A549 (cell line): ENCODE measurements at regions not wholly inside any gene's neighbourhood (a gene's known extent, or its start where the extent isn't known, plus 50 kb on each side); places are given as distances from the start of the nearest gene placed in this dataset.

Experiments used
- ATAC-seq, 2 experiments: fragments of 200-7000 bp in 1 of 2; fragments of >200 bp in 1 of 2; cut with Nextera tagmentation in 1 of 2; cut with Tn5 transposase in 1 of 2; 3 replicates each; pipeline versions ENCODE4 v1.8.0 to v1.9.1; 2018 to 2020; ENCODE audit warnings: mild to moderate bottlenecking in 1 of 2, moderate library complexity in 1 of 2
- CTCF ChIA-PET: fragments of 300-600 bp; sonication (Branson Sonifier 250); formaldehyde crosslinking; extraction: SDS; loops from one replicate; lab custom pipeline; 2021; ENCODE audit warnings: antibody characterized with exemption, inconsistent platforms; lab: Yijun Ruan, JAX
- POLR2A ChIA-PET: fragments of 350-600 bp; formaldehyde crosslinking; extraction: SDS; loops from one replicate; lab custom pipeline; 2021; ENCODE audit warnings: antibody characterized with exemption, inconsistent platforms; lab: Yijun Ruan, JAX
- DNase-seq, 2 experiments: peaks; one replicate each; pipeline versions ENCODE4 v3.0.0 to v3.0.0-alpha.2; 2011 to 2016; ENCODE audit warnings: low read depth in 1 of 2, low spot score in 1 of 2
- FAIRE-seq: peaks from 2 replicates; lab custom pipeline; 2011; peaks lifted over from hg19 to GRCh38; lab: Jason Lieb, UNC
- H3K27ac ChIP-seq, 2 experiments: fragments of >200 bp; sonication (Bioruptor Twin); formaldehyde crosslinking; 3 replicates each; pipeline ENCODE4 v1.5.1; 2016 to 2017
- H3K4me1 ChIP-seq: fragments of >200 bp; sonication (Bioruptor Twin); formaldehyde crosslinking; 3 replicates; pipeline ENCODE4 v1.6.1; 2016
- H3K4me2 ChIP-seq: fragments of >200 bp; sonication (Bioruptor Twin); formaldehyde crosslinking; 3 replicates; pipeline ENCODE4 v1.6.1; 2016
- H3K4me3 ChIP-seq: fragments of >200 bp; sonication (Bioruptor Twin); formaldehyde crosslinking; 3 replicates; pipeline ENCODE4 v1.5.1; 2016
- H3K9me3 ChIP-seq: fragments of >200 bp; sonication (Bioruptor Twin); formaldehyde crosslinking; 3 replicates; pipeline ENCODE4 v1.6.1; 2016
- CBX8 ChIP-seq: fragments of 200-600 bp; sonication (generic); IDR thresholded peaks from 2 replicates; pipeline ENCODE4 v1.6.1; 2016
- CHD4 ChIP-seq: fragments of 200-600 bp; sonication (generic); IDR thresholded peaks from 2 replicates; pipeline ENCODE4 v1.6.1; 2016; ENCODE audit warnings: antibody characterized with exemption, mild to moderate bottlenecking, borderline replicate concordance
- EHF ChIP-seq: fragments of 250-450 bp; sonication (Bioruptor Pico); IDR thresholded peaks from 2 replicates; pipeline ENCODE4 v1.5.0; 2020; ENCODE audit warnings: mild to moderate bottlenecking
- EHMT2 ChIP-seq: fragments of 200-600 bp; sonication (generic); IDR thresholded peaks from 2 replicates; pipeline ENCODE4 v1.6.1; 2016; ENCODE audit warnings: antibody characterized with exemption, low read depth, mild to moderate bottlenecking, moderate library complexity
- EP300 ChIP-seq, 2 experiments: fragments of >200 bp; sonication (Bioruptor Twin); formaldehyde crosslinking; IDR thresholded peaks; 2 replicates in 1 of 2; 3 replicates in 1 of 2; pipeline ENCODE4 v1.6.1; 2016 to 2017
- FOSB ChIP-seq: fragments of 250-450 bp; sonication (Bioruptor Pico); IDR thresholded peaks from 2 replicates; pipeline ENCODE4 v1.5.0; 2020; ENCODE audit warnings: mild to moderate bottlenecking, moderate library complexity
- FOSL2 ChIP-seq, 2 experiments: fragments of 450-650 bp in 1 of 2; fragments of >200 bp in 1 of 2; sonication (Bioruptor Twin) in 1 of 2; formaldehyde crosslinking; IDR thresholded peaks; 2 replicates each; pipeline versions ENCODE4 v1.5.0 to v1.6.1; 2016 to 2020; ENCODE audit warnings: mild to moderate bottlenecking in 1 of 2, moderate library complexity in 1 of 2
- FOXS1 ChIP-seq: fragments of 250-450 bp; sonication (Bioruptor Pico); IDR thresholded peaks from 2 replicates; pipeline ENCODE4 v1.5.0; 2020; ENCODE audit warnings: mild to moderate bottlenecking, moderate library complexity
- HOXB5 ChIP-seq: fragments of 250-450 bp; sonication (Bioruptor Pico); IDR thresholded peaks from 2 replicates; pipeline ENCODE4 v1.5.0; 2020; ENCODE audit warnings: mild to moderate bottlenecking, moderate library complexity
- JUN ChIP-seq, 2 experiments: fragments of >200 bp; sonication (Bioruptor Twin); formaldehyde crosslinking; IDR thresholded peaks; 2 replicates in 1 of 2; 3 replicates in 1 of 2; pipeline ENCODE4 v1.6.1; 2016 to 2017
- JUNB ChIP-seq: fragments of >200 bp; sonication (Bioruptor Twin); formaldehyde crosslinking; IDR thresholded peaks from 2 replicates; pipeline ENCODE4 v1.6.1; 2016
- NPAS2 ChIP-seq: fragments of 250-450 bp; sonication (Bioruptor Pico); IDR thresholded peaks from 2 replicates; pipeline ENCODE4 v1.8.0; 2022; ENCODE audit warnings: mild to moderate bottlenecking, moderate library complexity, borderline replicate concordance
- RNF2 ChIP-seq: fragments of 200-600 bp; sonication (generic); IDR thresholded peaks from 2 replicates; pipeline ENCODE4 v1.6.1; 2016; ENCODE audit warnings: low read depth, mild to moderate bottlenecking, antibody characterized with exemption, moderate library complexity, borderline replicate concordance
- SMC3 ChIP-seq: fragments of >200 bp; sonication (Bioruptor Twin); formaldehyde crosslinking; IDR thresholded peaks from 3 replicates; pipeline ENCODE4 v1.6.1; 2018; ENCODE audit warnings: inconsistent platforms
- ZC3H11A ChIP-seq: fragments of 450-650 bp; IDR thresholded peaks from 2 replicates; pipeline ENCODE4 v1.6.1; 2014; ENCODE audit warnings: antibody characterized with exemption, mild to moderate bottlenecking
- ZFP36 ChIP-seq: fragments of 450-650 bp; IDR thresholded peaks from 2 replicates; pipeline ENCODE4 v1.6.1; 2014; ENCODE audit warnings: borderline replicate concordance; ENCODE audit not compliant: partially characterized antibody
- ZNF302 ChIP-seq: fragments of 250-450 bp; sonication (Bioruptor Pico); IDR thresholded peaks from 2 replicates; pipeline ENCODE4 v1.9.0; 2021; ENCODE audit warnings: inconsistent platforms, mild to moderate bottlenecking, moderate library complexity
- WGBS: methylation state at CpG from one replicate; pipeline ENCODE4 v1.1.6; 2017; ENCODE audit errors: missing lambda C conversion rate; 5-methylcytosine and 5-hydroxymethylcytosine counted together
- TF ChIP-seq, protein P1 (sequence below): fragments of >200 bp; sonication (Bioruptor Twin); formaldehyde crosslinking; IDR thresholded peaks from 3 replicates; pipeline ENCODE4 v1.5.1; 2016
- TF ChIP-seq, protein P2 (sequence below): fragments of >200 bp; sonication (Bioruptor Twin); formaldehyde crosslinking; IDR thresholded peaks from 2 replicates; pipeline ENCODE4 v1.6.1; 2016
- TF ChIP-seq, protein P3 (sequence below): fragments of >200 bp; sonication (Bioruptor Twin); formaldehyde crosslinking; IDR thresholded peaks from 3 replicates; pipeline ENCODE4 v1.6.1; 2016
- TF ChIP-seq, protein P4 (sequence below): IDR thresholded peaks from 2 replicates; pipeline ENCODE4 v1.6.1; 2012; ENCODE audit warnings: low read depth, borderline replicate concordance
- TF ChIP-seq, protein P5 (sequence below): fragments of 150-350 bp; IDR thresholded peaks from 2 replicates; pipeline ENCODE4 v1.6.1; 2014; ENCODE audit warnings: low read depth, mild to moderate bottlenecking, low read length
- TF ChIP-seq, protein P6 (sequence below): IDR thresholded peaks from 2 replicates; pipeline ENCODE4 v1.6.1; 2012

DNA sequence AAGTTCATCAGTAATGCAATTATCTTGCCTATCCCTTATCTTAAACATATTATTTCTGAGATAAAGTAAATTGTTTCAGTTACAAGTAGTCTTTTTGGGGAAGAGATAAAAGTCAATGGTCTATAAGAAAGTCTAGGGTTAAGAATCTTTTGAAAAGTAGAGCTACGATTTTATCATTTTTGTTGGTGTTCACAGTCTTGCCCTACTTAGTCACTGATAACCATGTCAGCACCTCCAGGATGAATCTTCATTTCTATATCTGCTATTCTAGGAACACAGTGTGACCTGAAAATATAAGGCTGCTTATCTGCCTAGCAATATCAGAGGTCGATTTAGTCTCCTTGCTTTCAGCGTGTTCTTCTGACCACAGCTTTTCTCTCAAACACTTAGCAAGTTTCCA, 1676.5 kb upstream of the PRR20A start (continued):
- TF ChIP-seq, protein P1, sequence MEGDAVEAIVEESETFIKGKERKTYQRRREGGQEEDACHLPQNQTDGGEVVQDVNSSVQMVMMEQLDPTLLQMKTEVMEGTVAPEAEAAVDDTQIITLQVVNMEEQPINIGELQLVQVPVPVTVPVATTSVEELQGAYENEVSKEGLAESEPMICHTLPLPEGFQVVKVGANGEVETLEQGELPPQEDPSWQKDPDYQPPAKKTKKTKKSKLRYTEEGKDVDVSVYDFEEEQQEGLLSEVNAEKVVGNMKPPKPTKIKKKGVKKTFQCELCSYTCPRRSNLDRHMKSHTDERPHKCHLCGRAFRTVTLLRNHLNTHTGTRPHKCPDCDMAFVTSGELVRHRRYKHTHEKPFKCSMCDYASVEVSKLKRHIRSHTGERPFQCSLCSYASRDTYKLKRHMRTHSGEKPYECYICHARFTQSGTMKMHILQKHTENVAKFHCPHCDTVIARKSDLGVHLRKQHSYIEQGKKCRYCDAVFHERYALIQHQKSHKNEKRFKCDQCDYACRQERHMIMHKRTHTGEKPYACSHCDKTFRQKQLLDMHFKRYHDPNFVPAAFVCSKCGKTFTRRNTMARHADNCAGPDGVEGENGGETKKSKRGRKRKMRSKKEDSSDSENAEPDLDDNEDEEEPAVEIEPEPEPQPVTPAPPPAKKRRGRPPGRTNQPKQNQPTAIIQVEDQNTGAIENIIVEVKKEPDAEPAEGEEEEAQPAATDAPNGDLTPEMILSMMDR, result no peak
- TF ChIP-seq FOXS1 (CRISPR knock-in tag), result no peak
- no peak for TF ChIP-seq ZFP36
- TF ChIP-seq FOSL2 (IDR thresholded peaks at IDR 0.05), result no peak
- TF ChIP-seq FOSL2 (CRISPR knock-in tag; IDR thresholded peaks at IDR 0.05), result no peak
- no peak for TF ChIP-seq CHD4
- TF ChIP-seq CBX8, result no peak

DNA sequence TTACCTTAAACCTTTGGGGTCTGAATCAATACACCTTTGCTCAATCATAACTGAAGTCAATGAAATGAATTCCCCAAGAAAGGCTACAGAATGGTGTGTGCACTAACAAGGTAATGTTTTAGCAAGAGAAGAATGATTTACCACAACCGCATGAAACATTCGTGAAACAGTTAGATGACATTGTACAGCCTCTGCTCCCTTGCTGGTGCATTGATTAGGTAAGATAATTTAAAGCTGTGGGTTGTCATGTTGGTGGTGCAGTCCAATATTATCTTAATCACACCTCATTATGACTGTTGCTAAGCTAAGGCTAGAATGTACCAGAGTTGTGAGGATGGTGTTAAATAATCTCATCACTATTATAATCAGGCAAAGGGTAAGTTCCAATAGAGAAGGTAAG, 1673.2 kb upstream of the PRR20A start:
- Histone ChIP-seq H3K4me2 (no peak overlapping the region), H3K4me3 (no peak overlapping the region), H3K9me3 (no peaks in the 10 kb centered on the region), H3K4me1 (no peaks in the 10 kb centered on the region), H3K27ac (no peak overlapping the region)
- ATAC-seq (no peak), FAIRE-seq (no peak), DNase-seq (no peak)
- TF ChIP-seq FOSB (CRISPR knock-in tag) (no peak), JUNB (no peak), ZC3H11A (no peak)
- TF ChIP-seq, protein P2, sequence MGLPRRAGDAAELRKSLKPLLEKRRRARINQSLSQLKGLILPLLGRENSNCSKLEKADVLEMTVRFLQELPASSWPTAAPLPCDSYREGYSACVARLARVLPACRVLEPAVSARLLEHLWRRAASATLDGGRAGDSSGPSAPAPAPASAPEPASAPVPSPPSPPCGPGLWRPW, result no peak
- TF ChIP-seq, protein P3, sequence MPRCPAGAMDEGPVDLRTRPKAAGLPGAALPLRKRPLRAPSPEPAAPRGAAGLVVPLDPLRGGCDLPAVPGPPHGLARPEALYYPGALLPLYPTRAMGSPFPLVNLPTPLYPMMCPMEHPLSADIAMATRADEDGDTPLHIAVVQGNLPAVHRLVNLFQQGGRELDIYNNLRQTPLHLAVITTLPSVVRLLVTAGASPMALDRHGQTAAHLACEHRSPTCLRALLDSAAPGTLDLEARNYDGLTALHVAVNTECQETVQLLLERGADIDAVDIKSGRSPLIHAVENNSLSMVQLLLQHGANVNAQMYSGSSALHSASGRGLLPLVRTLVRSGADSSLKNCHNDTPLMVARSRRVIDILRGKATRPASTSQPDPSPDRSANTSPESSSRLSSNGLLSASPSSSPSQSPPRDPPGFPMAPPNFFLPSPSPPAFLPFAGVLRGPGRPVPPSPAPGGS, result no peak
- CTCF ChIA-PET, result no interaction called here
- 36% methylated on average over 2 of the region's 2 CpGs for WGBS
- POLR2A ChIA-PET, result no interaction called here

DNA sequence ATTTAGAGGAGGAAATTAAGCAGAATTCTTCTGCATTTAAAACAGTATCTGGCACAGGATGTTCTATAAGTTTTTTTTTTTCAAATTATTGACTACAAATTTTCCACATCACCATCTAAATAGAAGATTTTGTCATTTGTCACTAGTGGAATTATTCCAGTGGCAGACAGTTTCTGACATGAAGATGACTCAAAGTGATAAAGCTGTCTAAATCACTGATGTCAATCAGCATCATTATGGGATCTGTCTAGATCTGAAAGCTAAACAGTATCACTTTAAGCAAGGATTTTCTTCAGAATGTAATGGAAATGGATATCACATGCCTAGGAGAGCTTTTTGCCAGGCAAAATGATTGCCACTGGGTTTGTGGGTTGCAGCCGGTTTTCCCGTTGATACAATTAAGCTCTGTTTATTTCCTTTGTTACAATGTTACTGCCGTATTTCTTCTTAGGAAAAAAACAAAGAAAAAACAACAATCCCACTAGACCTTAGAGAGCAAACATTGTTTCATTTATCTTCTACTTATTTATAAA, 1657.0 kb upstream of the PRR20A start:
- no peak for DNase-seq
- no peaks in the 10 kb centered on the region for H3K4me1 ChIP-seq
- CTCF ChIA-PET, result no interaction called here
- FAIRE-seq, result no peak
- no peak overlapping the region for H3K4me2 ChIP-seq
- POLR2A ChIA-PET, result no interaction called here
- no peak for ATAC-seq
- TF ChIP-seq, protein P4, sequence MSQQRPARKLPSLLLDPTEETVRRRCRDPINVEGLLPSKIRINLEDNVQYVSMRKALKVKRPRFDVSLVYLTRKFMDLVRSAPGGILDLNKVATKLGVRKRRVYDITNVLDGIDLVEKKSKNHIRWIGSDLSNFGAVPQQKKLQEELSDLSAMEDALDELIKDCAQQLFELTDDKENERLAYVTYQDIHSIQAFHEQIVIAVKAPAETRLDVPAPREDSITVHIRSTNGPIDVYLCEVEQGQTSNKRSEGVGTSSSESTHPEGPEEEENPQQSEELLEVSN, result no peak
- TF ChIP-seq ZNF302, result no peak
- TF ChIP-seq, protein P5, sequence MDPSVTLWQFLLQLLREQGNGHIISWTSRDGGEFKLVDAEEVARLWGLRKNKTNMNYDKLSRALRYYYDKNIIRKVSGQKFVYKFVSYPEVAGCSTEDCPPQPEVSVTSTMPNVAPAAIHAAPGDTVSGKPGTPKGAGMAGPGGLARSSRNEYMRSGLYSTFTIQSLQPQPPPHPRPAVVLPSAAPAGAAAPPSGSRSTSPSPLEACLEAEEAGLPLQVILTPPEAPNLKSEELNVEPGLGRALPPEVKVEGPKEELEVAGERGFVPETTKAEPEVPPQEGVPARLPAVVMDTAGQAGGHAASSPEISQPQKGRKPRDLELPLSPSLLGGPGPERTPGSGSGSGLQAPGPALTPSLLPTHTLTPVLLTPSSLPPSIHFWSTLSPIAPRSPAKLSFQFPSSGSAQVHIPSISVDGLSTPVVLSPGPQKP, result no peak
- no peak for TF ChIP-seq SMC3
- TF ChIP-seq, protein P6, sequence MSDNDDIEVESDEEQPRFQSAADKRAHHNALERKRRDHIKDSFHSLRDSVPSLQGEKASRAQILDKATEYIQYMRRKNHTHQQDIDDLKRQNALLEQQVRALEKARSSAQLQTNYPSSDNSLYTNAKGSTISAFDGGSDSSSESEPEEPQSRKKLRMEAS, result no peak
- no peak for TF ChIP-seq EP300 (IDR thresholded peaks at IDR 0.05)
- no peak for TF ChIP-seq RNF2
- no peak for TF ChIP-seq EHF (CRISPR knock-in tag)
- TF ChIP-seq JUN (IDR thresholded peaks at IDR 0.05), result no peak
- no peak for TF ChIP-seq FOXS1 (CRISPR knock-in tag)
- no peak for TF ChIP-seq NPAS2
- TF ChIP-seq EHMT2, result no peak
- TF ChIP-seq HOXB5 (CRISPR knock-in tag), result no peak
- TF ChIP-seq FOSB (CRISPR knock-in tag), result no peak
- TF ChIP-seq, all 56 proteins: peak for 0
- Histone ChIP-seq H3K27ac (no peak overlapping the region), H3K9me3 (no peaks in the 10 kb centered on the region), H3K4me3 (no peak overlapping the region)
- 10% methylated on average over 3 of the region's 3 CpGs for WGBS
